IgD-negative memory B cell (primary cell): ENCODE measurements at regions not wholly inside any gene's neighbourhood (a gene's known extent, or its start where the extent isn't known, plus 50 kb on each side); places are given as distances from the start of the nearest gene placed in this dataset.
A peak's percentile ranks its signal among the peaks of the same experiment; 100 is the strongest.
"Not testable (repeated sequence)": the region's sequence is repeated elsewhere in the genome, so short reads cannot be mapped to it uniquely, and the experiment has no call there.

Experiments
- H3K27ac Mint-ChIP-seq, 3 donors: one replicate each; pipeline ENCODE4 v1.8.0; 2020 to 2022; ENCODE audit warnings: mild to moderate bottlenecking in 3 of 3, mixed read lengths in 3 of 3, moderate library complexity in 1 of 3
- H3K27me3 Mint-ChIP-seq: one replicate; pipeline ENCODE4 v1.8.0; 2021; ENCODE audit warnings: mixed read lengths
- H3K36me3 Mint-ChIP-seq: one replicate; pipeline ENCODE4 v1.8.0; 2020; ENCODE audit warnings: mild to moderate bottlenecking, mixed read lengths
- H3K4me1 Mint-ChIP-seq, 3 donors: one replicate each; pipeline ENCODE4 v1.8.0; 2020 to 2022; ENCODE audit warnings: mixed read lengths in 3 of 3, mild to moderate bottlenecking in 1 of 3
- H3K4me3 Mint-ChIP-seq, 4 donors: one replicate each; pipeline ENCODE4 v1.8.0; 2020 to 2022; ENCODE audit warnings: mild to moderate bottlenecking in 4 of 4, mixed read lengths in 4 of 4, moderate library complexity in 3 of 4
- H3K9me3 Mint-ChIP-seq, 3 donors: one replicate each; pipeline ENCODE4 v1.8.0; 2020 to 2021; ENCODE audit warnings: mixed read lengths in 3 of 3, mild to moderate bottlenecking in 1 of 3

GRCh38 chr1:200305806-200306205 is 104.0 kb downstream of the ZNF281 start:
- Mint-ChIP-seq H3K27ac (peak overlapping the region; percentile 10 to 91 (median 46)), H3K4me1 (peaks cover 31 to 40% (median 36%) of the 10 kb centered on the region in 3 donors), H3K9me3 (no peaks in the 10 kb centered on the region), H3K27me3 (peaks cover 17% of the 10 kb centered on the region), H3K4me3 (peak overlapping the region; percentile 45 to 88 (median 68)), H3K36me3 (no peaks in the 10 kb centered on the region)

GRCh38 chr1:200304171-200304570 is 105.7 kb downstream of the ZNF281 start:
- Mint-ChIP-seq H3K9me3 (no peaks in the 10 kb centered on the region), H3K27me3 (peaks cover 21% of the 10 kb centered on the region), H3K4me1 (peaks cover 31 to 39% (median 36%) of the 10 kb centered on the region in 3 donors), H3K36me3 (no peaks in the 10 kb centered on the region), H3K4me3 (peak overlapping the region in 3 of 4 donors; percentile 10 to 66 (median 57)), H3K27ac (no peak overlapping the region)

GRCh38 chr1:200302921-200303290 is 106.9 kb downstream of the ZNF281 start:
- Mint-ChIP-seq H3K4me1 (peaks cover 31 to 36% (median 33%) of the 10 kb centered on the region in 3 donors), H3K27ac (peak overlapping the region; percentile 64 to 86 (median 85)), H3K4me3 (peak overlapping the region; percentile 88 to 96 (median 95)), H3K27me3 (peaks cover 21% of the 10 kb centered on the region), H3K9me3 (no peaks in the 10 kb centered on the region), H3K36me3 (no peaks in the 10 kb centered on the region)

DNA sequence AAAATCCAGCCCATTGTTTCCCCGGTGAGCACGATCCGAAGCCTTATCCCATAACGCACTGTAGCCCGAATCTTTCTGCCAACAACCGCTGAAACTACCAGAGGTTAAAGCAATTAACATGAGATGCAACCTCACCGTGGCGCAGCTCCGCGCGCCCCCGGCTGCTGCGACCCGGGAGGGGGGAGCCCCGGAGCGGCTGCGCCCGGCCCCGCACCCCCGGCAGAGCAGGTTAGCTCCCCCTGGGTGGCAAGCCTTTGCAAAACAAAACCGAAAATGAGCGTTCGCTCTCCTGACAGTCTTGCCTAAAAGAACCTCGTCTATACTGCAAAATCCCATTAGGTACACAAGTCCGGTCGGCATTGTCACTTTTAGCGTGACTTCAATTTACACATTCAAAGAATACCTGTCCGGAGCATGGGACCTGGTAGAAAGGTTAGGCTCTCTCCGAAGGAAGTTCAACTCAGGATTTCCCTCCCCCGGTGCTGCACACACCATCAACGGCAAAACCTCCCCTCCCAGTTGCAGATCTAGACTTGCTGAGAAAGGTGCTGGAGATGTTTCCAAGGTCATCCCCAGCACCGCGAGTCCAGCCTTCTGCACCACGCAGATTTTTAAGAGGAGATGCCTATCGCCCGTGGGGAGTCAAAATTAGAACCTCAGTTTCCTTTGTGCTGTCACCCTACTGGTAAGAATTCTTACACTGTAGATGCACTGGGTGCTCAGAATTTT is 107.5 kb downstream of the ZNF281 start:
- H3K4me3 Mint-ChIP-seq = peak overlapping the region; percentile 88 to 96 (median 95)
- no peaks in the 10 kb centered on the region for H3K36me3 Mint-ChIP-seq
- peak overlapping the region; percentile 64 to 86 (median 85) for H3K27ac Mint-ChIP-seq
- no peaks in the 10 kb centered on the region for H3K9me3 Mint-ChIP-seq
- peaks cover 27 to 34% (median 30%) of the 10 kb centered on the region in 3 donors for H3K4me1 Mint-ChIP-seq
- peaks cover 21% of the 10 kb centered on the region for H3K27me3 Mint-ChIP-seq

- Mint-ChIP-seq H3K9me3 (no peaks in the 10 kb centered on the region), H3K27ac (no peak overlapping the region), H3K36me3 (no peaks in the 10 kb centered on the region), H3K4me1 (peaks cover 20 to 27% (median 24%) of the 10 kb centered on the region in 3 donors), H3K27me3 (peaks cover 19% of the 10 kb centered on the region), H3K4me3 (peak overlapping the region in 3 of 4 donors; percentile 88 to 96 (median 95))
These were observed 108.7 kb downstream of the ZNF281 start for GRCh38 chr1:200301152-200301551.

GRCh38 chr1:200299571-200299970 is 110.3 kb downstream of the ZNF281 start:
- peaks cover 7 to 16% (median 13%) of the 10 kb centered on the region in 3 donors for H3K4me1 Mint-ChIP-seq
- peaks cover 13% of the 10 kb centered on the region for H3K27me3 Mint-ChIP-seq
- H3K4me3 Mint-ChIP-seq = peak overlapping the region in 1 of 4 donors; percentile 88
- no peaks in the 10 kb centered on the region for H3K36me3 Mint-ChIP-seq
- H3K27ac Mint-ChIP-seq = no peak overlapping the region
- H3K9me3 Mint-ChIP-seq = no peaks in the 10 kb centered on the region

- Mint-ChIP-seq H3K4me3 (peak overlapping the region in 1 of 4 donors; percentile 5), H3K4me1 (peaks cover 5 to 12% (median 9%) of the 10 kb centered on the region in 3 donors)
These were observed 111.6 kb downstream of the ZNF281 start for GRCh38 chr1:200298242-200298641.

GRCh38 chr1:200296091-200296661 is 113.7 kb downstream of the ZNF281 start:
- Mint-ChIP-seq H3K27me3 (peaks cover 4% of the 10 kb centered on the region), H3K4me1 (peaks cover 0 to 6% (median 0%) of the 10 kb centered on the region in 3 donors), H3K27ac (no peak overlapping the region), H3K4me3 (no peak overlapping the region), H3K9me3 (no peaks in the 10 kb centered on the region), H3K36me3 (no peaks in the 10 kb centered on the region)

More at GRCh38 chr1:200298242-200298641, 111.6 kb downstream of the ZNF281 start:
- Mint-ChIP-seq H3K27me3 (peaks cover 9% of the 10 kb centered on the region), H3K27ac (peak overlapping the region in 1 of 3 donors; percentile 12), H3K36me3 (no peaks in the 10 kb centered on the region), H3K9me3 (no peaks in the 10 kb centered on the region)

GRCh38 chr1:200294241-200294640 is 115.6 kb downstream of the ZNF281 start:
- H3K4me3 Mint-ChIP-seq = no peak overlapping the region
- H3K9me3 Mint-ChIP-seq = no peaks in the 10 kb centered on the region
- no peak overlapping the region for H3K27ac Mint-ChIP-seq
- H3K4me1 Mint-ChIP-seq = peaks cover 0 to 8% (median 2%) of the 10 kb centered on the region in 3 donors
- no peaks in the 10 kb centered on the region for H3K36me3 Mint-ChIP-seq
- H3K27me3 Mint-ChIP-seq = no peaks in the 10 kb centered on the region

DNA sequence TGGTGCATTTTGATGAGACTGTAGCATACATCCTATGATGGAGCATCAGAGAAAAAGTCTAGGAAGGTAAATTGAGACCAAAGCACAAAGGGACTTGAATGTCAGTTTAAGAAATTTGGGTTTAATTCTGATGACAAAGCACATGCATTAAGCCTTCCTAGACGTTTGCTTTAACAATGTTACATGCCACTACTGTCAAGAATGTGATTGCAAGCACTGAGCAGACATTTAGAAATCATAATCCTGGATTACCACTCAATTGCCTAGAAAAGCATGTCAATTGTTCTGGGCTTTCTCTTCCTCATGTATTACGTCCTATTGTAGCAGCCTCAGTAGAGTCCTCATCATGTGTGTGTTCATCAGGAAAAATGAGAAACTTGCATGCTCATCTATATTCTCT is 117.1 kb downstream of the ZNF281 start:
- H3K36me3 Mint-ChIP-seq = no peaks in the 10 kb centered on the region
- no peak overlapping the region for H3K27ac Mint-ChIP-seq
- H3K4me3 Mint-ChIP-seq = no peak overlapping the region
- no peaks in the 10 kb centered on the region for H3K9me3 Mint-ChIP-seq
- H3K4me1 Mint-ChIP-seq = peaks cover 0 to 8% (median 2%) of the 10 kb centered on the region in 3 donors
- H3K27me3 Mint-ChIP-seq = no peaks in the 10 kb centered on the region

DNA sequence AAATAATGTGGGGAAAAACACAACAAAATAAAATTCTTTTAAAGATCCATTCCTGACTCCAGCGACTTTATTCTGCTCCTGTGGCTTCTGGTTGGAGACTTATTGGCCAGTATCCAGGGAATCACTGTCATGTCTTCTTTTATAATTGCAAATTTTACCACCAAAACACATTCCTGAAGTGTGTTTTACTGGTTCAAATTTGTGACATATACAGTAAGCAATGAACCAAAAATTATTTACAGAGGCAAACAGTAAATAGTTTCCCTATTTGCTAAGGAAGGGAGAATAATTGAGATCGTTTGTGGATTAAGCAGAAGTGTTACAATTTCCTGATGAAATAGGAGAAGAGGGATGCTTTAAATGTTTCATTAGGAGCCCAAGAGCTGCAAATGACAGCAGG is 118.7 kb downstream of the ZNF281 start:
- no peaks in the 10 kb centered on the region for H3K27me3 Mint-ChIP-seq
- no peaks in the 10 kb centered on the region for H3K36me3 Mint-ChIP-seq
- H3K4me3 Mint-ChIP-seq = no peak overlapping the region
- H3K9me3 Mint-ChIP-seq = no peaks in the 10 kb centered on the region
- peaks cover 5 to 12% (median 8%) of the 10 kb centered on the region in 3 donors for H3K4me1 Mint-ChIP-seq
- H3K27ac Mint-ChIP-seq = no peak overlapping the region

DNA sequence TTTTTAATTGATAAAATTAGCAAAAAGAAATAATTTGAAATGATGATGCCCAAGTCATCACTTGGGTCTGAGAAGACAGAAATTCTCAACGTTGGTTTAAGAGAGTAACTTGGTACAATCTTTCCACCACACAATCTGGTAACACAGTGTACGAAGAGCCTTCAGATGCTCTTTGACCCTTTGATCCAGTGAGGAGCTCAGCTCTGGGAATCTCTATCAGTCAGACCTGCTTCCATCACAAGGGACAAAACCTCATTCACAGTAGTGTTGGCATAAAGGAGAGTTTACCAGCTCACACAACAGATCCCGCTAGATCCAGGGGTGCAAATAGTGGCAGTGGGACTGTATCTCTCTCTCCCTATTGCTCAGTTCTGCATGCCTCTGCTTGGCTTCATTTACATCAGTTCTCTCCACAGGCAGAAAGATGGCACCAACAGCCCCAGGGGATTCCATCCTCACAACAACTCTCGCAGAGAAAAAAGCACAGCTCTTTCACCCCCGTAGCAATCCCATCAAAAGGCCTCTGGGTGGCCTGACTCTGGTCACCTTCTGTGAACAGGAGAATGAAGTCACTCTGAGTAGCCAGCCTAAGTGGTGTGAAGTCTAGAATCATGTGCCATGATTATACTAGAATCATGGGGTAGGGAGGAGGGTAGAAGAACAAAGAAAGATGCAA is 119.7 kb downstream of the ZNF281 start:
- no peaks in the 10 kb centered on the region for H3K36me3 Mint-ChIP-seq
- no peaks in the 10 kb centered on the region for H3K27me3 Mint-ChIP-seq
- no peak overlapping the region for H3K4me3 Mint-ChIP-seq
- H3K4me1 Mint-ChIP-seq = peaks cover 12 to 15% (median 14%) of the 10 kb centered on the region in 3 donors
- H3K9me3 Mint-ChIP-seq = no peaks in the 10 kb centered on the region
- no peak overlapping the region for H3K27ac Mint-ChIP-seq

- H3K36me3 Mint-ChIP-seq = no peaks in the 10 kb centered on the region
- H3K4me3 Mint-ChIP-seq = no peak overlapping the region
- peaks cover 12 to 19% (median 12%) of the 10 kb centered on the region in 3 donors for H3K4me1 Mint-ChIP-seq
- H3K9me3 Mint-ChIP-seq = no peaks in the 10 kb centered on the region
- H3K27me3 Mint-ChIP-seq = no peaks in the 10 kb centered on the region
- H3K27ac Mint-ChIP-seq = no peak overlapping the region
These were observed 121.6 kb downstream of the ZNF281 start for GRCh38 chr1:200288226-200288625.

- H3K27me3 Mint-ChIP-seq, H3K36me3 Mint-ChIP-seq, H3K9me3 Mint-ChIP-seq, H3K27ac Mint-ChIP-seq: not testable (repeated sequence)
- peaks cover 10 to 22% (median 12%) of the 10 kb centered on the region in 3 donors for H3K4me1 Mint-ChIP-seq
- peak overlapping the region in 1 of 4 donors; percentile 39 for H3K4me3 Mint-ChIP-seq
These were observed 125.6 kb downstream of the ZNF281 start for GRCh38 chr1:200284236-200284635.

- Mint-ChIP-seq H3K4me3 (no peak overlapping the region), H3K4me1 (peaks cover 10 to 22% (median 12%) of the 10 kb centered on the region in 3 donors), H3K9me3 (peaks cover 0 to 1% (median 0%) of the 10 kb centered on the region in 3 donors), H3K27me3 (peaks cover 2% of the 10 kb centered on the region), H3K36me3 (no peaks in the 10 kb centered on the region), H3K27ac (no peak overlapping the region)
These were observed 127.2 kb downstream of the ZNF281 start for GRCh38 chr1:200282497-200283122.
